Heart left ventricle (tissue), 13 donors: ENCODE measurements at regions not wholly inside any gene's neighbourhood (a gene's known extent, or its start where the extent isn't known, plus 50 kb on each side); places are given as distances from the start of the nearest gene placed in this dataset.
"Not testable (repeated sequence)": the region's sequence is repeated elsewhere in the genome, so short reads cannot be mapped to it uniquely, and the experiment has no call there.

Source experiments
- CTCF ChIP-seq, 12 donors: fragments of 200-600 bp; sonication (generic) in 4 of 12; IDR thresholded peaks; one replicate each; pipeline versions ENCODE4 v1.5.0 to v1.8.0; 2018 to 2022; ENCODE audit warnings: antibody characterized with exemption in 12 of 12, mild to moderate bottlenecking in 5 of 12
- POLR2A ChIP-seq, 2 donors: fragments of 450-650 bp; IDR thresholded peaks; one replicate each; pipeline ENCODE4 v1.6.1; 2017; ENCODE audit warnings: antibody characterized with exemption in 2 of 2, mild to moderate bottlenecking in 2 of 2, moderate library complexity in 2 of 2
- donor health status: ischemic (EF 13 %, LVEDD 7.1; RV severe dilation, severe dysfunction).
- donor health status: DM: no; HTN: yes; CAD: no.
- donor health status: DM: no; HTN: no; CAD: no.
- donor health status: ischemic (EF 25% LVEDD 6.9; RV normal size, moderate dysfunction).
- donor health status: ischemic (EF 25% LVEDD 5.7; RV mildly dilated, moderate dysfunction).
- donor health status: ischemic (EF 35%, LVEDD 5.7; RV mildly dilated, moderate dysfunction).
- donor health status: nonischemic (EF 11% LVEDD 7.7; RV severe dilation, severe dysfunction).
- donor health status: DM: yes; HTN: yes; CAD: no.
- donor health status: PGD.
- donor health status: ischemic (EF 29% LVEDD 5.4; RV normal size, mild dysfunction).
- donor health status: nonischemic (EF 23%, LVEDD 6.1; RV moderate dilation, normal function).

GRCh38 chr3:10649463-10649862 is 144.1 kb upstream of the ATP2B2 start:
- not testable (repeated sequence) for TF ChIP-seq CTCF, POLR2A (IDR thresholded peaks at IDR 0.05)
